DND-41 (cell line): ENCODE measurements at regions not wholly inside any gene's neighbourhood (a gene's known extent, or its start where the extent isn't known, plus 50 kb on each side); places are given as distances from the start of the nearest gene placed in this dataset.
"Not testable (repeated sequence)": the region's sequence is repeated elsewhere in the genome, so short reads cannot be mapped to it uniquely, and the experiment has no call there.

Experiments used
- ATAC-seq: fragments of 200-7000 bp; cut with Tn5 transposase; 3 replicates; pipeline ENCODE4 v1.9.1; 2021; ENCODE audit warnings: low read depth; ENCODE audit not compliant: insufficient read depth
- DNase-seq: peaks from one replicate; pipeline ENCODE4 v3.0.0-alpha.2; 2020
- H2AFZ ChIP-seq: 2 replicates; pipeline ENCODE4 v1.6.0; 2012; ENCODE audit warnings: low read depth, low read length
- H3K27ac ChIP-seq: 2 replicates; pipeline ENCODE4 v1.5.1; 2012; ENCODE audit warnings: low read length, inconsistent platforms
- H3K27me3 ChIP-seq: fragments of 200-600 bp; sonication (generic); 2 replicates; pipeline ENCODE4 v1.6.0; 2012; ENCODE audit warnings: low read length, mild to moderate bottlenecking, inconsistent platforms; ENCODE audit not compliant: insufficient read depth, poor library complexity
- H3K36me3 ChIP-seq: 2 replicates; pipeline ENCODE4 v1.5.1; 2012; ENCODE audit warnings: low read length, inconsistent platforms; ENCODE audit not compliant: insufficient read depth
- H3K4me1 ChIP-seq: 2 replicates; pipeline ENCODE4 v1.5.1; 2012; ENCODE audit warnings: mild to moderate bottlenecking, low read length; ENCODE audit not compliant: insufficient read depth
- H3K4me2 ChIP-seq: 2 replicates; pipeline ENCODE4 v1.6.0; 2012; ENCODE audit warnings: mild to moderate bottlenecking, moderate library complexity, low read length, inconsistent platforms; ENCODE audit not compliant: insufficient read depth
- H3K4me3 ChIP-seq, 2 experiments: fragments of 200-600 bp in 1 of 2; shearing (Covaris generic) in 1 of 2; 2 replicates each; pipeline ENCODE4 v1.5.1; 2012 to 2016; ENCODE audit warnings: inconsistent platforms in 2 of 2, low read length in 2 of 2, mild to moderate bottlenecking in 2 of 2, low read depth in 1 of 2, moderate library complexity in 1 of 2
- H3K79me2 ChIP-seq: 2 replicates; pipeline ENCODE4 v1.6.0; 2012; ENCODE audit warnings: low read length, inconsistent platforms; ENCODE audit not compliant: insufficient read depth
- H3K9ac ChIP-seq: 2 replicates; pipeline ENCODE4 v1.6.0; 2012; ENCODE audit warnings: low read depth, mild to moderate bottlenecking, inconsistent platforms, low read length, moderate library complexity
- H3K9me3 ChIP-seq: 2 replicates; pipeline ENCODE4 v1.5.1; 2012; ENCODE audit warnings: low read length, moderate library complexity, mild to moderate bottlenecking, inconsistent platforms; ENCODE audit not compliant: insufficient read depth, severe bottlenecking
- H4K20me1 ChIP-seq: 2 replicates; pipeline ENCODE4 v1.6.0; 2012; ENCODE audit warnings: low read length; ENCODE audit not compliant: insufficient read depth
- CTCF ChIP-seq: IDR thresholded peaks from 2 replicates; pipeline ENCODE4 v1.5.1; 2012; ENCODE audit warnings: borderline replicate concordance, low read length, moderate library complexity, mild to moderate bottlenecking; ENCODE audit not compliant: poor library complexity, severe bottlenecking; ENCODE audit errors: extremely low read depth
- EZH2 ChIP-seq: IDR thresholded peaks from 3 replicates; pipeline ENCODE4 v1.6.1; 2012; ENCODE audit warnings: borderline replicate concordance, low read depth, mild to moderate bottlenecking, moderate library complexity, low read length, inconsistent platforms; ENCODE audit not compliant: severe bottlenecking

DNA sequence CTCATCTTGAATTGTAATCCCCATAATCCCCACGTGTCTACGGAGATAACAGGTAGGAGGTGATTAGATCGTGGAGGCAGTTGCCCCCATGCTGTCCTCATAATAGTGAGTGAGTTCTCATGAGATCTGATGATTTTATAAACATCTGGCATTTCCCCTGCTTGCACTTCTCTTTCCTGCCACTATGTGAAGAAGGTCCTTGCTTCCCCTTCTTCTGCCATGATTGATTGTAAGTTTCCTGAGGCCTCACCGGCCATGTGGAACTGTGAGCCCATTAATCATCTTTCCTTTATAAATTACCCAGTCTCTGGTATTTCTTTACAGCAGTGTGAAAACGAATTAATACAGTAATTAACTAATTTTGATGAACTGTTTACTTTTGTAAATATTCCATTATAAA lies 582.5 kb downstream of the TSN start:
- Histone ChIP-seq H3K79me2 (no peaks in the 10 kb centered on the region), H3K27me3 (peaks cover 7% of the 10 kb centered on the region), H3K4me1 (no peaks in the 10 kb centered on the region), H3K27ac (no peak overlapping the region), H3K9ac (no peak overlapping the region), H2AFZ (no peak overlapping the region), H4K20me1 (no peaks in the 10 kb centered on the region), H3K4me2 (no peak overlapping the region), H3K4me3 (no peak overlapping the region), H3K9me3 (no peaks in the 10 kb centered on the region), H3K36me3 (no peaks in the 10 kb centered on the region)
- TF ChIP-seq EZH2 (no peak), CTCF (peak; percentile 13)
- DNase-seq (no peak), ATAC-seq (no peak)

DNA sequence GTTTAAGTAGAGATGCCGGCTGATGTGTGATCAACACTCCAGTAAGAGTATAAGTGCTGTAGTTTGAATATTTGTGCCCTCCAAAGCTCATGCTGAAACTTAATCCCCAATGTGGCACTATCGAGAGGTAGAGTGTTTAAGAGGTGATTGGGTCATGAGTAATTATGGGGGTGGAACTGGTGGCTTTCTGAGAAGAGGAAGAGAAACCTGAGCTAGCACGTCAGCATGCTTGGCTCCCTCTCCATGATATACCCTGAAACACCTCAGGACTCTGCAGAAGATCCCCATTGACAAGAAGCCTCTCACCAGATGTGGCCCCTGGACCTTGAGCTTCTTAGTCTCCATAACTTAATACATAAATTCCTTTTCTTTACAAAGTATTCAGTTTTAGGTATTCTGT lies 584.8 kb downstream of the TSN start:
- H3K79me2 ChIP-seq: no peaks in the 10 kb centered on the region
- H2AFZ ChIP-seq: no peak overlapping the region
- H3K27ac ChIP-seq: no peak overlapping the region
- H3K9me3 ChIP-seq: no peaks in the 10 kb centered on the region
- H3K4me1 ChIP-seq: no peaks in the 10 kb centered on the region
- DNase-seq: no peak
- no peak overlapping the region for H3K9ac ChIP-seq
- no peaks in the 10 kb centered on the region for H4K20me1 ChIP-seq
- ATAC-seq: no peak
- H3K4me2 ChIP-seq: no peak overlapping the region
- TF ChIP-seq CTCF (no peak), EZH2 (no peak)
- no peaks in the 10 kb centered on the region for H3K36me3 ChIP-seq
- peaks cover 3% of the 10 kb centered on the region for H3K27me3 ChIP-seq
- H3K4me3 ChIP-seq: no peak overlapping the region

DNA sequence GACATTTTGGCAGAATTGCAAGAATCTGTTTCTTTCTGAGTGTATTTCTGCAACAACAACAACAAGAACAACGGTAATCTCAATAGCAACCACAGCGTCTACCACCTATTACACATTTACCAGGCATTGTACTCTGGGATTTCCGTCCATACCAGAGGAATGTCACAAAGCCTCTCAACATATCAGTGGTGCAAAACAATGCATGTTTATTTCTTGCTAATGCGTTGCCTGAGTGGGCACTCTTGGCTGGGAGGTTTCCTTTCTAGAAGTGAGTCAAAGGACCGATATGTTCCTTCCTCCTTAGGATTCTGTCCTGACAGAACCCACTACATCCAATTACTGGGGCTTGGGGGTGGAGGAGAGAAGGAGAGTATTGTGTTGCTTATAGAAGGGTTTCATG lies 585.6 kb downstream of the TSN start:
- Histone ChIP-seq H3K27me3 (no peaks in the 10 kb centered on the region), H3K4me2 (no peak overlapping the region), H3K4me1 (no peaks in the 10 kb centered on the region), H3K9ac (no peak overlapping the region), H3K27ac (no peak overlapping the region), H2AFZ (no peak overlapping the region), H3K79me2 (no peaks in the 10 kb centered on the region), H3K9me3 (no peaks in the 10 kb centered on the region), H4K20me1 (no peaks in the 10 kb centered on the region), H3K36me3 (no peaks in the 10 kb centered on the region), H3K4me3 (no peak overlapping the region)
- ATAC-seq: no peak
- DNase-seq: no peak
- TF ChIP-seq CTCF: no peak
- no peak for TF ChIP-seq EZH2

GRCh38 chr2:122352151-122352550 lies 596.7 kb downstream of the TSN start:
- H3K4me3 ChIP-seq, H4K20me1 ChIP-seq, H3K27ac ChIP-seq, H3K9ac ChIP-seq, ATAC-seq, H3K36me3 ChIP-seq, H3K9me3 ChIP-seq, H3K27me3 ChIP-seq, H3K4me1 ChIP-seq, DNase-seq, H3K4me2 ChIP-seq, H2AFZ ChIP-seq, H3K79me2 ChIP-seq: not testable (repeated sequence)
